CD4-positive, alpha-beta T cell treated with Interleukin-4 for 1 hour (primary cell): ENCODE measurements at regions not wholly inside any gene's neighbourhood (a gene's known extent, or its start where the extent isn't known, plus 50 kb on each side); places are given as distances from the start of the nearest gene placed in this dataset.

Source experiments
- DNase-seq, 2 donors: peaks; one replicate each; pipeline ENCODE4 v3.0.0-alpha.2; 2020 to 2022

DNA sequence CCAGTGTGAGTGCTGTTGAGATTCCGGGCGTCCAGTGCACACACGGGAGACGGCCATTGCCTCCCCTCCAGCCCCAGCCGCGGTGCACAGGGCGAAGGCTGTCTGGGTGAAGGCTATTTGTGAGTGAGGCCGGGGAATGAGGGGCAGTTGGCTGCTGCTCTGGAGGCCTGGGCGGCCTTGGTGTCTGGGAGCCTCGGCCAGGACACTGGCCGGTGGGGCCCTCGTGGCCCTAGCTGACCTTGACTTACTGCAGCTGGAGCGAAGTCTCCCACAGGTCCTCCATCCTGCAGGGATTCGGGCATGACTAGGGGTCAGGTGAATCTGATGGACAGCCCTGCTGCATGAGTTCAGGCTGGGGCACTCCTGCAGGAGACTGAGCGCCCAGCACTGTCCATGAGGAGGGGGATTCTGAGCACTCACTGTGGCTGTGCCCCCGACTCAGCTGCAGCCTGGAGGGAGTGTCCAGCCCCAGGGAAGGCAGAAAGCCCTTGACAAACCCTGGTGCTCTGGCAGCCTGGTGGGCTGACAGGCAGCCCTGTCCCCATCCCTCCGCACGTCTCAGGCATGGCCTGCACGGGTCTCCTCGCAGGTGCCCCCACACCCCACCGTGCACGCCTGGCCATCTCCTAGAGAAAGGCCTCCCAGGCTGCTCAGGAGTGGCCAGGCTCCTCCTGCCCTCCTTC is 52.7 kb upstream of the FAM20C start:
- DNase-seq = no peak

DNA sequence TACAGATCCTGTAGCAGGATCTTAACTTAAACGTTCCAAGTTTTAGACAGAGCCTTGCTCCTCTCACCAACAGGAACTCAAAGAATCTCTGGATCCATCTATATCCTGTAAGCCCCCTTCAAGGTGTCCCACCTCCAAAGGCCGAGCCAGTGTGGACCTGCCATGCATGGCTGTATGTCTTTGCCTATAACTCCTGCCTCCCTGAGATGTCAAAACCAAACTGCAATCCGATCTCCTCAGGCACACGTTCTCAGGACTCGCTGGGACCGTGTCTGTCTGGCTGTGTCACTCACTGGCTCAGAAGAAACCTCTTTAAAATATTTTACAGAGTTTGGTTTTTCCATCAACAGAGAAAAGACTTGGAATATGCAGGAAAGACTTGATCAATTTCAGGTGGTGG is 51.4 kb upstream of the FAM20C start:
- no peak for DNase-seq

DNA sequence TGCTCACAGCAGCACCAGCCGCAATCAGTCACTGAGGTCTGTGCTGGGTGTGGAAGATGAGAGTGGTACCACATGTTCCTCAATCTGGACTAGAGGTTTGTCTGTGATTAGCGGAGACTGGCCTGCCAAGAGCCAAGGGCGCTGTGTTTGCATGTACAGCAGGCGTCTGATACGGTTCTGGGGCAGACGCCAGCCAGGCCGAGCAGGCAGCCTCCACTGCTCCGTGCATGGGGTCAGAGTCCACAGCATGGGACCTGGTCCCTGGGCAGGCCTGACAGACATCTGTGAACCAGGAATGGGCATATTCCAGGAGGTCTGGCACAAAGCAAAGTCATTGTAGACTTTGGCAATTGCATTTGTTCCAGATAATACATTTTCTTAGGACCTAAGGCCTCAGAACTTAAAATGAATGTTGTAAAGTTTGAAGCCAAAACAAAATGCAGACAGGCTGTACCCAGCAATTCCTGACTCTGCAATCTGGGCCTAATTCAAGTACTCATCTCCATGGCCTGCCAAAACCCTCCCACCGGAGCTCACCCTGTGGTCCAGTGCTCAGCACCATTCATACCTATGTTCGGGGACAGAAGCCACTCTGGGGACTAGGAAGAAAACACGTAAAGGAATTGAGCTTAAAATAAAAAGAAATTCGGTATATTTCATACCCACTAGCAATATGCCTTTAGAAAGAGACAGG is 50.0 kb upstream of the FAM20C start:
- no peak for DNase-seq
